ENCODE measurements at regions not wholly inside any gene's neighbourhood (a gene's known extent, or its start where the extent isn't known, plus 50 kb on each side); places are given as distances from the start of the nearest gene placed in this dataset.

DNA sequence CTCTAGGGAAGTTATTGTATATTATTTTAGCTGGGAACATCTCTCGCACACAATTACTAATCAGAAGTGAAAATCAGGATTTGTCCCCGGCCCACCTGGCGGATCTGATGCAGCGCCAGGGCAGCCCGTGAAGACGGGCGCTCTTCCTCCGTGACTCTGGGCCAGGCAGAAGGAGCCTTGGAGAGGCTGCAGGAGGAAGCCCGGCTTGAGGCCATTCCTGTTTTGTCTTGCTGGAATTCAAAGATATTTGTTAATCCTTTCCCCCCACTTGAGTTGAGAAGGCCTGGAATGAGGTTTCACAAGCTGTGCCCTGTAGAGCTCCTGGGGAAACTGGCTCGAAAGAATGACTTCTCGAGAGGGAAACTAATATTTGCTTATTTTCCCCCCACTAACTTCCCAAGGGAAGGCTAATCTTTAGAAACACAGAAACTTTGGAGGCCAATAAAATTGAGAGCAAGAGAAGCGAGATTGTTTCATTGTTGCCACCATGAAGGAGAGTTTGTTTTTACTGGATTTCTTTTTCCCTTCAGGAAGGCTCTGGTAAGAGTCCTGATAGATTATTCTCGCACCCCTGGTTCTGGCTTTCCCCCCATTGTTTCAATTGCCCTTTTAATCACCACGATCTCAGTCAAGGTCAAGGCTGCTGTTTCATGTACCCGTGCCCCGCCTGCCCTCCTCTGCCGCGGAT, 92.8 kb upstream of the SEPTIN5 start:
- TF ChIP-seq, protein P1, sequence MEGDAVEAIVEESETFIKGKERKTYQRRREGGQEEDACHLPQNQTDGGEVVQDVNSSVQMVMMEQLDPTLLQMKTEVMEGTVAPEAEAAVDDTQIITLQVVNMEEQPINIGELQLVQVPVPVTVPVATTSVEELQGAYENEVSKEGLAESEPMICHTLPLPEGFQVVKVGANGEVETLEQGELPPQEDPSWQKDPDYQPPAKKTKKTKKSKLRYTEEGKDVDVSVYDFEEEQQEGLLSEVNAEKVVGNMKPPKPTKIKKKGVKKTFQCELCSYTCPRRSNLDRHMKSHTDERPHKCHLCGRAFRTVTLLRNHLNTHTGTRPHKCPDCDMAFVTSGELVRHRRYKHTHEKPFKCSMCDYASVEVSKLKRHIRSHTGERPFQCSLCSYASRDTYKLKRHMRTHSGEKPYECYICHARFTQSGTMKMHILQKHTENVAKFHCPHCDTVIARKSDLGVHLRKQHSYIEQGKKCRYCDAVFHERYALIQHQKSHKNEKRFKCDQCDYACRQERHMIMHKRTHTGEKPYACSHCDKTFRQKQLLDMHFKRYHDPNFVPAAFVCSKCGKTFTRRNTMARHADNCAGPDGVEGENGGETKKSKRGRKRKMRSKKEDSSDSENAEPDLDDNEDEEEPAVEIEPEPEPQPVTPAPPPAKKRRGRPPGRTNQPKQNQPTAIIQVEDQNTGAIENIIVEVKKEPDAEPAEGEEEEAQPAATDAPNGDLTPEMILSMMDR (IDR thresholded peaks at IDR 0.05): no peak
- TF ChIP-seq EZH2 (IDR thresholded peaks at IDR 0.05; ENCODE audit: borderline replicate concordance, insufficient read depth, low read depth, low read length, poor library complexity, severe bottlenecking): no peak
